Type B pancreatic cell (in vitro differentiated cells): ENCODE measurements at regions not wholly inside any gene's neighbourhood (a gene's known extent, or its start where the extent isn't known, plus 50 kb on each side); places are given as distances from the start of the nearest gene placed in this dataset.

Experiments
- DNase-seq: peaks from one replicate; pipeline ENCODE4 v3.0.0; 2021; ENCODE audit warnings: mixed read lengths; ENCODE audit not compliant: unreplicated experiment; ENCODE audit errors: extremely low spot score
- H3K27ac Mint-ChIP-seq: 2 replicates; pipeline ENCODE4 v1.8.0; 2021; ENCODE audit warnings: mild to moderate bottlenecking, mixed read lengths
- H3K27me3 Mint-ChIP-seq: 2 replicates; pipeline ENCODE4 v1.8.0; 2021; ENCODE audit warnings: mixed read lengths
- H3K36me3 Mint-ChIP-seq: 2 replicates; pipeline ENCODE4 v1.8.0; 2021; ENCODE audit warnings: mixed read lengths
- H3K4me1 Mint-ChIP-seq: one replicate; pipeline ENCODE4 v1.8.0; 2021; ENCODE audit warnings: mixed read lengths; ENCODE audit not compliant: unreplicated experiment
- H3K4me3 Mint-ChIP-seq: 2 replicates; pipeline ENCODE4 v1.8.0; 2021; ENCODE audit warnings: mild to moderate bottlenecking, mixed read lengths
- H3K9me3 Mint-ChIP-seq: 2 replicates; pipeline ENCODE4 v1.8.0; 2021; ENCODE audit warnings: mixed read lengths
- CTCF ChIP-seq: fragments of 200-600 bp; sonication (generic); conservative IDR thresholded peaks from 2 replicates; pipeline ENCODE4 v1.5.0; 2021; ENCODE audit warnings: antibody characterized with exemption, mild to moderate bottlenecking

DNA sequence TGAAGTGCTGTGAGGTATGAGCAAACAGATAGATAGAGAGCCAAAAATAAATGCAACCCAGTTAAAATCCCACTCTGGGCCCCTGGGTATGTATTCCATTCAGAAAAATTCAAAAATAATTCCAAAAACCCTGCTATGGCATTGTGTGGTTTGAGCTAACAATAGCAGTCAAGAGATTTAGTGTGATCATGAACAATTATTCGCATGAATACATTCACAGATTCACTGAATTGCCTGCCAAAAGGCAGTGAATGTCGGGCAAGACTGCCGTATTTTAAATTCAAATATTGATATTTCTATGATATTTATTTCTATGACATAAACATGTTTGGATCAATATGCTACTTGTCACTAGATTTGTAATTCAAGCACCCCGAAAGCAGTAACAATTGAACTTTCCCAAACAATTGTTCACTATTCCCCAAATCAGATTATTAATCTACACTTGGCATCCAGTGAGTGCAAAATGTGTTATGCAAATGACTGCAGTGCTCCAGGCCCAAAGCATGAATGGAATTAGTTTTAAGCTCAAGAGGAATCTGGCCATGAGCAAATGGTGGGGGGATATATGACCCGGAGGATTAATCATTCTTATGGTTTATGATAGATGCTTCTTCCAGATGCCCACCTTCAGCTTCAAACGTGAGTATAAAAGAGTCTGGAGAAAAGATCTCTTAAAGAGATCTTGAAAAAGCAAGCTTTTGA, 417.0 kb upstream of the MEIS2 start:
- Mint-ChIP-seq H3K36me3 (no peaks in the 10 kb centered on the region), H3K4me3 (no peak overlapping the region), H3K9me3 (no peaks in the 10 kb centered on the region), H3K27ac (no peak overlapping the region), H3K27me3 (no peaks in the 10 kb centered on the region), H3K4me1 (no peaks in the 10 kb centered on the region)
- no peak for TF ChIP-seq CTCF
- DNase-seq = no peak

GRCh38 chr15:37518436-37518835, 416.0 kb upstream of the TMCO5A start:
- Mint-ChIP-seq H3K4me3 (no peak overlapping the region), H3K36me3 (no peaks in the 10 kb centered on the region), H3K4me1 (no peaks in the 10 kb centered on the region), H3K27me3 (no peaks in the 10 kb centered on the region), H3K9me3 (no peaks in the 10 kb centered on the region), H3K27ac (no peak overlapping the region)
- DNase-seq = no peak
- no peak for TF ChIP-seq CTCF

DNA sequence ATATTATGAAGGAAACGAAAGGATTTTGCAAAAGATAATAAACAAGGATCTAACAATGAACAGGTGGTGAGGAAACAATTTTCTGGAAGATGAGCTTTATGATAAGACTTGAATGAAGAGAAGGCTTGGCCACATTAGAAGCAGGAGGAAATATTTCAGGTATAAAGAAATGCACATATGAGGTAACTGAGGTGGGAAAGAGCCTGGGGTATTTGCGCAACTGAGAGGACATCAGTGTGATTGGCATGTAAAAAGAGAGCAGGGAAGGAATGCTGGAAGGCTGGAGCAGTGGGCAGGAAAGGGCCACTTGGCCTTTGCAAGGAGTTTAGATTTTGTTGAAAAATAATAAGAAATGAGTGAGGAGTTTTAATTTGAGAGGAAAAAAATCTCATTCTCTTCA, 414.4 kb upstream of the TMCO5A start:
- TF ChIP-seq CTCF = no peak
- Mint-ChIP-seq H3K27ac (no peak overlapping the region), H3K4me3 (no peak overlapping the region), H3K27me3 (no peaks in the 10 kb centered on the region), H3K36me3 (no peaks in the 10 kb centered on the region), H3K4me1 (no peaks in the 10 kb centered on the region), H3K9me3 (no peaks in the 10 kb centered on the region)
- DNase-seq = no peak

GRCh38 chr15:37520882-37521281, 413.6 kb upstream of the TMCO5A start:
- Mint-ChIP-seq H3K4me1 (no peaks in the 10 kb centered on the region), H3K4me3 (no peak overlapping the region), H3K27me3 (no peaks in the 10 kb centered on the region), H3K27ac (no peak overlapping the region), H3K36me3 (no peaks in the 10 kb centered on the region), H3K9me3 (no peaks in the 10 kb centered on the region)
- DNase-seq = no peak
- TF ChIP-seq CTCF = no peak

DNA sequence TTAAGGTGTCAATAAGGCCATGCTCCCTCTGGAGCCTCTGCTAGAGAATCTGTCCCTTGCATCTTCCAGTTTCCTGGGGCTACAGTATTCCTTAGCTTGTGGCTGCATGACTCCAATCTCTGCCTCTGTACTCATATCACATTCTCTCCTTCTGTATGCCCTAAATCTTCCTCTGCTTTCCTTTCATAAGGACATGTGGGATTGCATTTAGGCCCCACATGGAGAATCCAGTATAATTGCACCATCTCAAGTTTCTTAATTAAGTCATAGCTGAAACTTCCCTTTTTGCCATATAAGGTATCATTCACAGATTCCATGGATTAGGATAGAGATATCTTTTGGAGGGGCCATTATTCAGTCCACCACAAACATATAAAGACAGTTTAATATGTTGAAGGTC, 409.8 kb upstream of the TMCO5A start:
- Mint-ChIP-seq H3K27ac (no peak overlapping the region), H3K9me3 (no peaks in the 10 kb centered on the region), H3K4me1 (no peaks in the 10 kb centered on the region), H3K27me3 (no peaks in the 10 kb centered on the region), H3K4me3 (no peak overlapping the region), H3K36me3 (no peaks in the 10 kb centered on the region)
- no peak for TF ChIP-seq CTCF
- no peak for DNase-seq

DNA sequence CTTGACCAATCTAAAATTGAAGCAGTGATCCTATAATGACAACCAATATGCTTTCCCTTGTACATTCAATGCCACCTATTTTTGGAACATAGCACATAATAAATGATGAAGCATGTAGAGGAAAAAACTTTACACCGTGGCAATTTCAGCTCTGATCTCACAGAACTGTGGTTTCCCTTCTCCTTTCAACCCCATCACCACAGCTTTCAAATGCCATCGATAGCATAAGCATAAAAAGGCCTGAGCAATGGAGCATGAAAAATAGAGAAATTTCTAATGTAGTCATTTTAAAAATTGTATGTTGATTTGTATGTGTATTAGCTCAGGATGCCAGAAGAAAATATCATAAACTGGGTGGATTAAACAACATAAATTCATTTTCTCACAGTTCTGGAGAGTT, 406.0 kb upstream of the TMCO5A start:
- H3K27ac Mint-ChIP-seq = no peak overlapping the region
- no peaks in the 10 kb centered on the region for H3K36me3 Mint-ChIP-seq
- TF ChIP-seq CTCF = no peak
- no peak overlapping the region for H3K4me3 Mint-ChIP-seq
- DNase-seq = no peak
- no peaks in the 10 kb centered on the region for H3K9me3 Mint-ChIP-seq
- no peaks in the 10 kb centered on the region for H3K27me3 Mint-ChIP-seq
- H3K4me1 Mint-ChIP-seq = no peaks in the 10 kb centered on the region
